H9 (cell line): ENCODE measurements at regions not wholly inside any gene's neighbourhood (a gene's known extent, or its start where the extent isn't known, plus 50 kb on each side); places are given as distances from the start of the nearest gene placed in this dataset.

Source experiments
- DNase-seq: peaks from one replicate; pipeline ENCODE4 v3.0.0-alpha.2; 2017
- H2AFZ ChIP-seq: one replicate; pipeline ENCODE4 v1.6.1; 2013; ENCODE audit warnings: mild to moderate bottlenecking, low read length, control low read depth, moderate library complexity
- H2AK5ac ChIP-seq: 2 replicates; pipeline ENCODE4 v1.6.1; 2013; ENCODE audit warnings: low read length, control low read depth, mixed read lengths; ENCODE audit not compliant: insufficient read length
- H2BK120ac ChIP-seq: one replicate; pipeline ENCODE4 v1.6.1; 2013; ENCODE audit warnings: low read depth, mild to moderate bottlenecking, low read length, control low read depth, inconsistent platforms; ENCODE audit not compliant: poor library complexity, severe bottlenecking
- H2BK12ac ChIP-seq: 2 replicates; pipeline ENCODE4 v1.6.1; 2013; ENCODE audit warnings: low read length, control low read depth, mixed read lengths, low read depth; ENCODE audit not compliant: insufficient read length
- H2BK15ac ChIP-seq: 2 replicates; pipeline ENCODE4 v1.6.1; 2013; ENCODE audit warnings: low read depth, low read length, control low read depth
- H2BK20ac ChIP-seq: one replicate; pipeline ENCODE4 v1.6.1; 2013; ENCODE audit warnings: low read depth, mild to moderate bottlenecking, low read length, control low read depth, inconsistent platforms; ENCODE audit not compliant: poor library complexity, severe bottlenecking
- H2BK5ac ChIP-seq: 2 replicates; pipeline ENCODE4 v1.6.1; 2013; ENCODE audit warnings: low read length, control low read depth, mixed read lengths; ENCODE audit not compliant: insufficient read length
- H3K14ac ChIP-seq: 2 replicates; pipeline ENCODE4 v1.6.1; 2013; ENCODE audit warnings: low read length, control low read depth; ENCODE audit not compliant: insufficient read depth
- H3K18ac ChIP-seq: 2 replicates; pipeline ENCODE4 v1.6.1; 2013; ENCODE audit warnings: low read depth, mild to moderate bottlenecking, mixed read lengths, low read length, control low read depth; ENCODE audit not compliant: insufficient read length
- H3K23ac ChIP-seq: 2 replicates; pipeline ENCODE4 v1.6.1; 2013; ENCODE audit warnings: low read length, control low read depth, mixed read lengths, low read depth; ENCODE audit not compliant: insufficient read length
- H3K23me2 ChIP-seq: 2 replicates; pipeline ENCODE4 v1.6.1; 2013; ENCODE audit warnings: low read depth, mild to moderate bottlenecking, mixed read lengths, low read length, control low read depth; ENCODE audit not compliant: insufficient read length, poor library complexity, severe bottlenecking
- H3K27ac ChIP-seq: 2 replicates; pipeline ENCODE4 v1.5.1; 2013; ENCODE audit warnings: low read length, control low read depth, mixed read lengths, low read depth; ENCODE audit not compliant: insufficient read length
- H3K27me3 ChIP-seq: 2 replicates; pipeline ENCODE4 v1.6.1; 2013; ENCODE audit warnings: low read length, control low read depth, inconsistent platforms; ENCODE audit not compliant: insufficient read depth
- H3K4ac ChIP-seq: 2 replicates; pipeline ENCODE4 v1.6.1; 2013; ENCODE audit warnings: low read depth, mild to moderate bottlenecking, control low read depth, inconsistent platforms, low read length, moderate library complexity
- H3K4me1 ChIP-seq: 2 replicates; pipeline ENCODE4 v1.6.1; 2013; ENCODE audit warnings: low read length, control low read depth, inconsistent platforms; ENCODE audit not compliant: insufficient read depth
- H3K4me2 ChIP-seq: 2 replicates; pipeline ENCODE4 v1.6.1; 2013; ENCODE audit warnings: low read length, control low read depth, mixed read lengths; ENCODE audit not compliant: insufficient read length, insufficient read depth
- H3K56ac ChIP-seq: 2 replicates; pipeline ENCODE4 v1.6.1; 2013; ENCODE audit warnings: low read depth, mild to moderate bottlenecking, mixed read lengths, low read length, control low read depth; ENCODE audit not compliant: insufficient read length
- H3K79me1 ChIP-seq: 2 replicates; pipeline ENCODE4 v1.6.1; 2013; ENCODE audit warnings: low read depth, mild to moderate bottlenecking, moderate library complexity, low read length, control low read depth, inconsistent platforms; ENCODE audit not compliant: insufficient read depth, poor library complexity, severe bottlenecking
- H3K79me2 ChIP-seq: 2 replicates; pipeline ENCODE4 v1.6.1; 2013; ENCODE audit warnings: low read length, control low read depth, inconsistent platforms; ENCODE audit not compliant: insufficient read depth
- H3K9ac ChIP-seq: 2 replicates; pipeline ENCODE4 v1.6.1; 2013; ENCODE audit warnings: low read length, control low read depth, mixed read lengths; ENCODE audit not compliant: insufficient read length; ENCODE audit errors: extremely low read depth
- H3K9me3 ChIP-seq: one replicate; pipeline ENCODE4 v1.6.1; 2013; ENCODE audit warnings: low read depth, low read length, inconsistent platforms; ENCODE audit not compliant: control insufficient read depth
- H3T11ph ChIP-seq: one replicate; pipeline ENCODE4 v1.6.1; 2013; ENCODE audit warnings: mild to moderate bottlenecking, low read length, control low read depth, inconsistent platforms
- H4K20me1 ChIP-seq: one replicate; pipeline ENCODE4 v1.6.1; 2013; ENCODE audit not compliant: control insufficient read depth, insufficient read length, insufficient read depth
- H4K5ac ChIP-seq: 2 replicates; pipeline ENCODE4 v1.6.1; 2013; ENCODE audit warnings: low read depth, mild to moderate bottlenecking, mixed read lengths, low read length, control low read depth; ENCODE audit not compliant: insufficient read length
- H4K8ac ChIP-seq: replicated peaks from 2 replicates; pipeline ENCODE4 v1.6.1; 2013; ENCODE audit warnings: low read length, control low read depth, mixed read lengths, low read depth; ENCODE audit not compliant: insufficient read length
- H4K91ac ChIP-seq: 2 replicates; pipeline ENCODE4 v1.6.1; 2013; ENCODE audit warnings: low read depth, mild to moderate bottlenecking, moderate library complexity, mixed read lengths, low read length, control low read depth; ENCODE audit not compliant: insufficient read length
- H3K27ac Mint-ChIP-seq, 3 experiments: 2 replicates in 2 of 3; 3 replicates in 1 of 3; pipeline ENCODE4 v1.8.0; 2020 to 2021; ENCODE audit warnings: mixed read lengths in 3 of 3, mild to moderate bottlenecking in 1 of 3, moderate library complexity in 1 of 3
- H3K27me3 Mint-ChIP-seq: 2 replicates; pipeline ENCODE4 v1.8.0; 2021; ENCODE audit warnings: low read depth, mild to moderate bottlenecking, moderate library complexity, mixed read lengths
- H3K36me3 Mint-ChIP-seq, 3 experiments: 2 replicates in 2 of 3; 3 replicates in 1 of 3; pipeline ENCODE4 v1.8.0; 2020 to 2021; ENCODE audit warnings: low read depth in 3 of 3, mixed read lengths in 3 of 3; ENCODE audit not compliant: insufficient read depth in 1 of 3
- H3K4me1 Mint-ChIP-seq, 2 experiments: 2 replicates each; pipeline ENCODE4 v1.8.0; 2020; ENCODE audit warnings: mixed read lengths in 2 of 2
- H3K4me3 Mint-ChIP-seq, 2 experiments: 2 replicates in 1 of 2; 3 replicates in 1 of 2; pipeline ENCODE4 v1.8.0; 2020 to 2021; ENCODE audit warnings: mild to moderate bottlenecking in 2 of 2, mixed read lengths in 2 of 2, moderate library complexity in 1 of 2
- H3K9me3 Mint-ChIP-seq, 2 experiments: 2 replicates in 1 of 2; 3 replicates in 1 of 2; pipeline ENCODE4 v1.8.0; 2020; ENCODE audit warnings: mild to moderate bottlenecking in 2 of 2, mixed read lengths in 2 of 2, moderate library complexity in 1 of 2
- WGBS: extraction: QIAGEN DNeasy Blood & Tissue Kit; methylation state at CpG from one replicate; pipeline ENCODE4 v1.1.7; 2013; ENCODE audit warnings: missing lambda C conversion rate, low lambda C conversion rate, mixed read lengths; ENCODE audit not compliant: insufficient read length; ENCODE audit errors: extremely low coverage; 5-methylcytosine and 5-hydroxymethylcytosine counted together
- TF ChIP-seq, protein P1 (sequence below): fragments of 200-600 bp; sonication (generic); conservative IDR thresholded peaks from 3 replicates; pipeline ENCODE4 v1.8.0; 2021; ENCODE audit warnings: antibody characterized with exemption, mild to moderate bottlenecking

- H3K27me3 ChIP-seq = no peaks in the 10 kb centered on the region
- no peak overlapping the region for H2BK5ac ChIP-seq
- H3K9ac ChIP-seq = no peak overlapping the region
- H2BK120ac ChIP-seq = no peak overlapping the region
- no peak overlapping the region for H3K18ac ChIP-seq
- H2BK20ac ChIP-seq = no peak overlapping the region
- no peaks in the 10 kb centered on the region for H3K79me1 ChIP-seq
- TF ChIP-seq, protein P1, sequence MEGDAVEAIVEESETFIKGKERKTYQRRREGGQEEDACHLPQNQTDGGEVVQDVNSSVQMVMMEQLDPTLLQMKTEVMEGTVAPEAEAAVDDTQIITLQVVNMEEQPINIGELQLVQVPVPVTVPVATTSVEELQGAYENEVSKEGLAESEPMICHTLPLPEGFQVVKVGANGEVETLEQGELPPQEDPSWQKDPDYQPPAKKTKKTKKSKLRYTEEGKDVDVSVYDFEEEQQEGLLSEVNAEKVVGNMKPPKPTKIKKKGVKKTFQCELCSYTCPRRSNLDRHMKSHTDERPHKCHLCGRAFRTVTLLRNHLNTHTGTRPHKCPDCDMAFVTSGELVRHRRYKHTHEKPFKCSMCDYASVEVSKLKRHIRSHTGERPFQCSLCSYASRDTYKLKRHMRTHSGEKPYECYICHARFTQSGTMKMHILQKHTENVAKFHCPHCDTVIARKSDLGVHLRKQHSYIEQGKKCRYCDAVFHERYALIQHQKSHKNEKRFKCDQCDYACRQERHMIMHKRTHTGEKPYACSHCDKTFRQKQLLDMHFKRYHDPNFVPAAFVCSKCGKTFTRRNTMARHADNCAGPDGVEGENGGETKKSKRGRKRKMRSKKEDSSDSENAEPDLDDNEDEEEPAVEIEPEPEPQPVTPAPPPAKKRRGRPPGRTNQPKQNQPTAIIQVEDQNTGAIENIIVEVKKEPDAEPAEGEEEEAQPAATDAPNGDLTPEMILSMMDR = no peak
- H3K27me3 Mint-ChIP-seq = no peaks in the 10 kb centered on the region
- no peak overlapping the region for H2AFZ ChIP-seq
- H3K4me3 Mint-ChIP-seq = no peak overlapping the region
- H3K14ac ChIP-seq = no peak overlapping the region
- no peaks in the 10 kb centered on the region for H3K23me2 ChIP-seq
- H3K4ac ChIP-seq = no peak overlapping the region
- no peak for DNase-seq
- no peak overlapping the region for H3K56ac ChIP-seq
- H3K27ac Mint-ChIP-seq = peak overlapping the region in 1 of 3 experiments; percentile 10; a peak in 1 of 7 replicates
- 0 out of 4 replicates have a peak, but pooled peaks cover 0 to 3% of the 10 kb centered on the region in 2 experiments for H3K4me1 Mint-ChIP-seq
- no CpG with 5 or more reads among the region's 1 CpG for WGBS
- no peak overlapping the region for H3K27ac ChIP-seq
- no peak overlapping the region for H2BK15ac ChIP-seq
- no peak overlapping the region for H4K8ac ChIP-seq
- no peak overlapping the region for H3T11ph ChIP-seq
- H2BK12ac ChIP-seq = no peak overlapping the region
- H3K4me1 ChIP-seq = no peaks in the 10 kb centered on the region
- no peak overlapping the region for H4K91ac ChIP-seq
- H4K5ac ChIP-seq = no peak overlapping the region
- H3K79me2 ChIP-seq = no peaks in the 10 kb centered on the region
- H3K9me3 ChIP-seq = no peaks in the 10 kb centered on the region
- no peaks in the 10 kb centered on the region for H4K20me1 ChIP-seq
- H3K9me3 Mint-ChIP-seq = no peaks in the 10 kb centered on the region
- H3K23ac ChIP-seq = no peak overlapping the region
- H2AK5ac ChIP-seq = no peak overlapping the region
- H3K36me3 Mint-ChIP-seq = no peaks in the 10 kb centered on the region
- no peak overlapping the region for H3K4me2 ChIP-seq
These were observed 172.1 kb downstream of the TMX3 start for GRCh38 chr18:68542846-68543245.
